Forelimb muscle (tissue), 1 donor: ENCODE measurements at regions not wholly inside any gene's neighbourhood (a gene's known extent, or its start where the extent isn't known, plus 50 kb on each side); places are given as distances from the start of the nearest gene placed in this dataset.
"Not testable (repeated sequence)": the region's sequence is repeated elsewhere in the genome, so short reads cannot be mapped to it uniquely, and the experiment has no call there.

Source experiments
- DNase-seq: peaks from one replicate; pipeline ENCODE4 v3.0.0-alpha.2; 2013; ENCODE audit warnings: low read depth

DNA sequence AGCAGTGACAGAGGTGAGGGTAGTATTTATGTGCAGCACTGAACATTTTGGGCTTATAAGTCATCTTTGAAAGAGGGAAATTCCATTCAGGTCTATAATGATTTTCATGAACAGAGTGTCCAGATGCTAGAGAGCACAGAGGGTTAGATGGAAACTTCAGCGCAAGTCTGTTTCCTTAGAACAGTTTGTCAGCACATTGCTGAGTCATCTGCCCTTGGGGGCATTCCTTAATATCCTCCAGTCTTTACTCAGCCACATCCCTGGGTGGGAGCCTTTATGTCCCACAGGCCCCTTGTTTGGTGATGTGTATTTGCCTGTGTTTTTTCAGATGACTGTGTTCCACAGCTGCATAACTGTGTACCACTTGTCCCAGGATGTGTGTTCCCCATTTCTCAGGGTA lies 138.5 kb upstream of the S1PR3 start:
- no peak for DNase-seq

DNA sequence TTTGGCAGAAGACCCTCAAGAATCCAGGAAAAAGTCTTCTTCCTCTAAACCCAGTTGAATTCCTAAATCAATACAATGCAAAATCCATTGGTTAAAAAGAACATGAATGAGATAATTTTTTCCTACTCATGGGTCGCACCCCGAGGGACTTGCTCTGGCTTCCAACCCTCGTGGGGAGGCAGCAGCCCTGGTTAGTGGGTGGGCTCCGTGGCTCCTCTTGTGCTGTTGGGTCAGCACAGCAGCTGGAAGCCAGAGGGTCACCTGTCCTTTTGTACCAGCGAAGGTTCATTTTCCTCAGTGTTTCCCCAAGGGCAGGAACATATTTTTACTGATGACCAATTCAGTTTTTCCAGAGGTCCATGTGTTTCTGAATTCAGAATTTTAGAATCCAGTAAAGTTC lies 120.6 kb upstream of the S1PR3 start:
- no peak for DNase-seq

DNA sequence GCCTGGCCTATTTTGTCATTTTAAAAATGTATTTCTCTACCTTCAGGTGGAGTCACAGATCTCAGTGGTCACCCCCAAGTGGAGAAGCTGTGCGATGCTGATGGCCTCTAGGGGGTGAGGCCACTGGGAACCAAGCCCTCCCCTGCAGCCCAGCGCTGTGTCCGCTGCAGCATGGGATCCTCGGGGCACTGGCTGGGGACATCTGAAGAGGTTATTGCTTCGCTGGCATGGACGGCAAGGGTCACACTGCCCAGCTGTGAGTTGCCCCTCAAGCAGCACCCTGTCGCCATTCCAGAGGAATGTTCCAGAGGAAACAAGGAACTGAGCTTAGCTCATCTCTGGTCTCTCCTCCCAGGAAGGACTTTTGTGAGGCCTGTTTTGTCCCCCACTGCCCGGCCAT lies 119.6 kb upstream of the S1PR3 start:
- no peak for DNase-seq

DNA sequence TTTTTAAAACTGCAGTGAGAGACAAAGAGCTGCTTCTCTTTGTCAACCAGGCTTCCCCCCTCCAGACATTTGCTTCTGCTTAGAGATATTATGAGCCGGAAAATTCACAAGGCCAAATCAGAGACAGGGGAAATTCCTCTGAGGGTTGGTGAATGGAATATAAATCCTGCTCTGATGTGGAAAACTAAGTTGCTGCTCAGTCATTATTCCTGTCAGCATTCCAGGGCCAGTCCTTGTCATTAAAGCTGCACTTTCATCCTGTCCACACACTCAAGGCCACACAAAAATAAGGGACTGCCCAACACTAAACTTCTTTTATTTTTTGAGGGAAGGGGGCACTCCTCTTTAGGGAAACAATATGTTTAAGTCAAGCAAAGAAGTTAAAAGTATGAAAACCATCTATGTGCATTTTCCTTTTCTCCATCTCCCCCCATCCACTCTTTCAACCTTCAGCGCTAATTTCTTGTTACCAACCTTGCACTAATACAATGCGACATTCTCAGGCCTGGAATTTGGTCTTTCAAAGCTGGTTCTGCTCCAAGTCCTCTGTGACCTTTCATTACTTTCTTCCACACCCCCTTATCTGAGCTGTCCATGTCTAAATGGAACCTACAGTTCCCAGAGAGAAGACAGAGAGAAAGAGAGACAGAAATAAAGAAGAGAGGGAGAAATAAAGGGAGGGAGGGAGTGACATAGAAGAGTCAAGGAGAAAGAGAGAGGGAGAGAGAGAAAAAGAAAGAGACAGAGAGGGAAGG lies 118.9 kb upstream of the S1PR3 start:
- peak; percentile 56 for DNase-seq

DNA sequence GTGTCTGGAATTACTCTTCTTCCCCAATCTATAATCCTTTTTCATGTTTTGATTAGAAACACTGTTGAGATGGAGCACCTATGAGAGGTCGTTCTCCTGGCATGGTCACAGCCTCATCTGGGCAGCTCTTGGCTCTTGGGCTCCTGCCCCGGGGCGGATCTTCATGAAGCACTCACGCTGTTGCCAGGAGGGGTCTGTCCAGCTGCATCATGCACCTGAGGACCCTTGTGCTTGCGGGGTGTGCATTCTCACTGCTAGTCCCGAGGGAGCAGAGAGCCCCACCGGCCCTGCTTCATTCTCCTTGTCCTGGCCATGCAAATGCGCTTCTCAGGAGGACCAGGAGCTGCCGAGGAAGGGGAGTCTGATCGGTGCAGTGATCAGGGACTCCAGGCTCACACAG lies 117.6 kb upstream of the S1PR3 start:
- no peak for DNase-seq

DNA sequence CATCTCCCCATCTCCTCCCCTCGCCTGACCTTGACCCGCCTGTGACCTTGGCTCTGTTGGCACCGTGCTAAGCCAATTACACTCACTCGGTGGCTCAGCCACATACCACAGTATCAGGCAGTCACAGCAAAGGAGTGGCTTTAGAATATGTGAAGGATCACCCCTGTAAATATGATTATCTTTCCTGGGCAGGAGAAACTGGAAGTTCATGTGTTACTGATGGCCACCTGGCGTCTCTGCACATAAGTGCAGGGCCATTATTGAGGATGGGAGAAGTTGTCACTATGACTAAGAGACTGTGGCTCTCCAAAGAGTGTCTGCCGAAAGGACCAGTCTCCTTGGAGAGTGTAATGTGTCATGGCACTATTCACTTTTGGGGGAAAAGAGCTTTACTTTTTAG lies 116.9 kb upstream of the S1PR3 start:
- DNase-seq, result no peak

DNA sequence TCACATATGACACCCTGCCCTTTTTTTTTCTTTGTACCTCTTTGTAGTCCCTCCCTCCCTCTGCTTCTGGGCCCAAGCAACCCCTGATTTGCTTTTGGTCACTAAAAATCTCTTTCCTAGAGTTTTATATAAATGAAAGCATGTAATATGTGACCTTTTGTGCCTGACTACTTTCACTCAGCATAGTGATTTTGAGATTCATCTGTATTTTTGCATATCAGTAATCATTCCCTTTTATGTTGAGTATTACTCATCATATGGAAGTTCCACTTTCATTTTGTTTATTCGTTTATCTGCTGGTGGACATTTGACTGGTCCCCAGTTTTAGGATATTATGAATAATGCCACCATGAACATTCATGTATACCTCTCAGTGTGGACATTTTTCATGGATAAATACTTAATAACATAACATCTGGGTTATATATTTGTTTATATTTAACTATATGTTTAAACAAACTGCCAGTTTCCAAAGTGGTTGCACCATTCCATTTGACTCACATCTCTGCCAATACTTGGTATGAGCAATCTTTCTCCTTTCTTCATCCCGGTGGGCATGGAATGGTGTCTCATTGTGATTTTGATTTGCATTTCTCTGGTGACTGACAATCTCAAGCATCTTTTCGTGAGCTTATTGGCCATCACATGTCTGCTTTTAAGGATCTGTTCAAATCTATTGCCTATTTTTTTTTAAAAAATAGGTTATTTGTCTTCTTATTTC lies 115.7 kb upstream of the S1PR3 start:
- no peak for DNase-seq

DNA sequence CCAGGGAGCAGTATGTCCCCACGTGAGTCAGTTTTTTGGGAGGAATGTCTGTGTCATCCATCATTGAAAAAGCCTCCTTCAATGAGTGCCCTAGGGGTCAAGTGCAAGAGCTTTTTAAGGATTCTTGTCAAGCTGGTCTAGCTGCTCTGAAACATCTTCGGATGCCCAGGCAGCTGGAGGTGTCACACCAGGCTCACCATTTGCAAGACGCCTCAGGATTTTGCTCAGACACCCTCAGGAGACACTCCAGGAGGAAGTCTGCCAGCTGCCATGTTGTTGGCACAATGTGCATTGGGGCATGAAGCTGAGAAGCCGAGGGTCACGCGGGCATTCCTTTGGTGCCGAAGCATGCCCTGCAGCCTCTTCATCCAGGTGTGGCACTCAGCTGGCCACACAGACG lies 111.1 kb upstream of the S1PR3 start:
- no peak for DNase-seq

DNA sequence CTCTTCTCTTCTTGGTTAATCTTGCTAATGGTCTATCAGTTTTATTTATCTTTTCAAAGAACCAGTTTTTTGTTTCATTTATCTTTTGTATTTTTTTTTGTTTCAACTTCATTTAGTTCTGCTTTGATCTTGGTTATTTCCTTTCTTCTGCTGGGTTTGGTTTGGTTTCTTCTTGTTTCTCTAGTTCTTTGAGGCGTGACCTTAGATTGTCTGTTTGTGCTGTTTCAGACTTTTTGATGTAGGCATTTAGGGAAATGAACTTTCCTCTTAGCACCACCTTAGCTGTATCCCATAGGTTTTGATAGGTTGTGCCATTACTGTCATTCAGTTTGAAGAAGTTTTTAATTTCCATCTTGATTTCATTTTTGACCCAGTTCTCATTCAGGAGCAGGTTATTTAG lies 107.0 kb upstream of the S1PR3 start:
- DNase-seq, result not testable (repeated sequence)

DNA sequence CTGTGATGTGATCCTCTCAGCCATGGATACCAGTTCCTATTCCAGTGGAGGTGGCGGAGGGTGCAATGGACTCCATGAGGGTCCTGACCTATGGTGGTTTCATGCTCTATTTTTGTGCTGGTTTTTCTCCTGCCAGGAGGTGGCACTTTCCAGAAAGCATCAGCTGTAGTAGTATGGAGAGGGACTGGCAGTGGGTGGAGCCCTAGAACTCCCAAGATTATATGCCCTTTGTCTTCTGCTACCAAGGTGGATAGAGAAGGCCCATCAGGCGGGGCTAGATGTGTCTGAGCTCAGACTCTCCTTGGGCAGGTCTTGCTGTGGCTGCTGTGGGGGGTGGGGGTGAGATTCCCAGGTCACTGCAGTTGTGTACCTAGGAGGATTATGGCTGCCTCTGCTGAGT lies 104.5 kb upstream of the S1PR3 start:
- DNase-seq, result not testable (repeated sequence)

DNA sequence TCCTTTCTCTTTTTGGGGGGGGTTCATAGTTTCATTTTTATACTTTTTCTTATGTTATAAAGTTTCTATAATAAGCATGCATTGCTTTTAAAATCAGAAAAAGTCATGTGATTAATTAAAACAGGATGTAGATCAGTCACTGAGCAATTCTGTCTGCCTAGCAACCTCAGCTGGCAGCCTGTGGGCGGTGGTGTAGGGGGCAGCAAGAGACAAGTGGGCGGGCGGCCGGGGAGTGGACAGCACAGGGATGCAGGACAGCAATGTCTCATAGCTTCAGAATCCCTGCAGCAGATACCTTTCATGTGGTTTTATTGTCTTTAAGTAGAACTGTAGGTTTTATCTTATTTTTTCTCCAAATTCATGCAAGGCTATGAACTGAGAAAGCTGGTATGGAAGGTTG lies 101.9 kb upstream of the S1PR3 start:
- DNase-seq, result no peak

DNA sequence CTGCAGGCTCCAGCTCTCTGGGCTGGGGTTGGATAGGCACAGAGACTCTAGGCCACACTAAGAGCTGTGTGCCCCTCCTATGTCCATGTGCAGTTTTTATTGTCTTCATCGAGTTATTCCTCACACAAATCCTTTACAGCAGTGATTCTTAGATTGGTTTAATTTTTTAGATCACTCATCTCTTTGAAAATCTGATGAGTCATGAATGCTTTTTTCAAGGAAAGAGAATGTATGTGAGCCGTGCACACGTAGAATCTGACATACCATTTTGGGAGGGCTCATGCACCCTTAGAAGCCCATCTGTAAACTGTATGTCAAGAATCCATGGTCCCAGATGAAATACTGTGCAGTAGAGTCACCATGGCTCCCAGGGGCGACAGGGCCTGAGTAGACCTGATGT lies 100.7 kb upstream of the S1PR3 start:
- no peak for DNase-seq

DNA sequence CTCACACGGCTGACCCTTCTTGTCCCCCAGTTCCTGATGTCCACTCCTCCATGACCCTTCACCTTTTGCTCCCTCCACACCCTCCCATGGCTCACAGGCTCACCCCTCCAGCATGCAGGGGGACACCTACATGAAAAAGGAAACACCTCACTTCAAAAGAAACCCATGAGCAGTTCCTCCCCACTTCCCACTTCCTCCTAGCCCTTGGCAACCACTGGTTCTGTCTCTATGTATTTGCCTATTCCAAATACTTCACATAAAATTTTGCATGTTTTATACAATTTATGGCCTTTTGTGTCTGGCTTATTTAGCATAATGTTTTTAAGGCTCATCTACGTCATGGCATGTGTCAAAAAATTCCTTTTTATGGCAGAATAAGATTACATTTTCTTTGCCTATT lies 100.2 kb upstream of the S1PR3 start:
- no peak for DNase-seq

DNA sequence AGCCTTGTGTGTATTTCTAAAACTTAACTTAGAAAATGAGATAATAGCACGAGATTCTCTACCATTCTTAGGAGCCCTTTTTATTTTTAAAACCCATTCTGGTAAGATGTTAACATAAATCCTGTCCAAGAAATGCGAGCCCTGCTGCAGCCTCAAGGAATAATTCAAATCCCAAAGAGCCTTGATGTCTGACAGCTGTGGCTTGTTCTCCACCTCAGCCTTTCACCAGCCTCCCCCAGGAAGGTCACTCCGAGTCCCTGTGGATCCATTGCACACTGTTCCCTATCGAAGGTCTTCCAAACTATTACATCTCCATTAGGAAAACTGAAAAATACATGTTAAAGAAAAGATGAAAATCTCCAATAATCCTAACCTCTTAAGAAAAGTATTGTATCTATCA lies 98.5 kb upstream of the S1PR3 start:
- DNase-seq, result no peak

DNA sequence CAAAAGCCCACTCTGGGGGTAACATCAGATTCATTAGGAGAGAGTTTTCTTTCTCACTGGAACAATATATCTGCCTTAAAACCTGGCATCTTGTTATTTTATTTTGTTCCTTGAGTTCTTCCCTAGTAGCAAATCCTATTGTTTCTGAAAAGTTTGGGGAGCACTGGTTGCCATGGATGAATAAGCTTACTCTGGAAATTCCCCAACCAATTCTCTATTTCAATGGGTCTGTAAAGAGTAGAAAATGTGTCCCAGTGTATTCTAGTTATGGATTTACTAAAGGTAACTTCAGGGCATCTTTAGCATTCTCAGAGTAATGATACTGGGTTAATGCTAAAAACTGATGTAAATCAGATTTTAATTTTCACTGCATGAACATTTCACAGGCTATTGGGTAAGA lies 94.2 kb upstream of the S1PR3 start:
- no peak for DNase-seq

DNA sequence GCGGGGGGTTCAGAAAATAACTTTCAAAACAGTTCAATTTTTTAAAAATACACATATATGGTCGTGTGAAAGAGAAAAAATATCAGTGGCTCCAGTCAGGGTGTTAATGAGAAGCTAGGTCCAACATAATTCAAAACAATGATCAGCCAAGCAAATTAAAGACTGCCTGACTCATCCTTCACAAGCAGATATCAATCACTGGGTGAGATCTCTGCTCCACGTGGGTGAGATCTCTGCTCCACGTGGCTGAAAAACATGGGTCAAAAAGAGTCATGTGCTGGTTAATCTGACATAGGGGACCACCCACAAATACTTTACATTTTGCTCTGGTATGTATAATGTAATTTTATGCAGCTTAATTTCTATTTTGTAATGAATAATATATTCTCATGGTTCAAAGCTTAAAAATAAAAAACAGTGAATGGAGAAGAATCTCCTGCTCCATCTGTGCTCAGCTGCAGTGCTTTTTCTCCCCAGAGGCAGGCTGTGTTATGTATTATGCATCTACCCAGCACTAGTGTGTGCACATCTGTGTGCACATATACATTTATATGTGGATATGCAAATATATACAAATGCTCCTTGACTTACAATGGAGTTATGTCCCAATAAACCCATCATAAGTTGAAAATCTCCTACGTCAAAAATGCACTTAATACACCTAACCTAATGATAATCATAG lies 93.1 kb upstream of the S1PR3 start:
- DNase-seq, result no peak

DNA sequence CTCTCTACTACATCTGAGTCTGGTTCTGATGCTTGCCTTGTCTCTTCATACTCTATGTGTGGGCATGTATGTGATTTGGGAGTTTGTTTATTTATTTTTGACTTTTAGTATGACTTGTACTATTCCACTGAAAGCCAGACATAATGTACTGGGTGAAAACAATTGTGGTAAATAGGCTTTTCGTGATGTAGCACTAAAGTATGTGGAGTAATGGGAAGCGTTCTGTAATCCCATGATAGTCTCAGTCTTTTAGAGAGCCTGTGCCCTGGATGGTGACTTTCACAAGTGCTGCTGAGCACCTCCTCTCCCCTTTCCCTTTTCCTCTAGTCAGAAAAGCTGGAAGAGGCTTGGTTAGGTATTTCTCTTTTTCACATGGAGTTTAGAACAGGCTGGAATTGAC lies 85.8 kb upstream of the S1PR3 start:
- no peak for DNase-seq

DNA sequence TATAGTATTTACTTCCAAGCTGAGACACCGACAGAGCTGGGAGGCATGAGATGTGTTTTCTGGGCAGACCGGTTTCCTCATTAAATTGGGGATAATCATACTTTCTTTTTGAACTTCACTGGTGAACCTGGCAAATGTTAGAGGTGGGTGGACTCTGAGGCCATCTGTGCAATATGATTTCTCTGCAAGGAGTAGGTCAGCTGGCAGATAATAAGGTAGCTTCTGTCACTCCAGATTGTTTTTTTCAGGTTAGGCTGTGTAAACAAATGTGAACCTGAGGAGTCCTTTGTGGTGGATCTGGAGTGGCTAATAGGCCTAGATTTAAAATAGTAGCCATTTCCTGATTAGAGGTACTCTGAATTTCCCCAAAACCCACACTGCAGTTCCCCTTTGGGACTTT lies 75.4 kb upstream of the S1PR3 start:
- no peak for DNase-seq

DNA sequence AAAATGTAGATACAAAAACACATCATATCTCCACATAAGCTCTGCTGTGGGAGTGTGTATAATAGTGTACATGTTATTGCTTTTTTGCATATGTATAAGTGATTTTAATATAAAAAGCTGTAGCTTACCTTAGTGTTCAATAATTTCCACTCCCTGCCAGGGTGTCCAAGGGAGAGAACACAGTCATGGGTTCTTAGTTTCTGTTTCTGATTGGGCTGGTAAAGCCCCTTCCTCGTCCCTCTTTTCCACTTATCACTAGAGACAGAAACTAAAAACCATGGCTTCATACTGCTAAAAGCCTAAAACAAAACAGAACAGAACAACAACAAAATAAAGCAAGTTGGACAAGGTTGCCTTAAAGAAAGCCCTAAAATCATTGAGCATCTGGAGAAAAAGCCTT lies 74.4 kb upstream of the S1PR3 start:
- DNase-seq, result no peak

DNA sequence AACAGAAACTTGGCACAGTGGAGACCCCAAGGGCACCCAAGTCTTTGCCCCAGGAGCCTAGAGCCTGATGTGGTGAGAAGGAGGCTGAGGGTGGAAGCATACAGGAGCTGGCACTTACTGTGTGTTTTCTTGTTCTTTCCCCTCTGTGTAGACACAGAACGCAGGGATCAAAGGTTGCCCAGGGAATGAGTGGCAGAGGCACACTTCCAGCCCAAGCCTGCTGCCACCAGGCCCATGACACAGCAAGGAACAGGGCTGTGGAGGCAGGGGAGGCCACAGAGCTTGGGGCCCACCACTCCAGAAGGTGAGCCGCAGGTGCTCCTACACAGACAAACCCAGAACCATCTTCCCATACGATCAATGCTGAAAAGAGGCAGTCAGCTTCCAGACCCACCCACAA lies 73.9 kb upstream of the S1PR3 start:
- no peak for DNase-seq

DNA sequence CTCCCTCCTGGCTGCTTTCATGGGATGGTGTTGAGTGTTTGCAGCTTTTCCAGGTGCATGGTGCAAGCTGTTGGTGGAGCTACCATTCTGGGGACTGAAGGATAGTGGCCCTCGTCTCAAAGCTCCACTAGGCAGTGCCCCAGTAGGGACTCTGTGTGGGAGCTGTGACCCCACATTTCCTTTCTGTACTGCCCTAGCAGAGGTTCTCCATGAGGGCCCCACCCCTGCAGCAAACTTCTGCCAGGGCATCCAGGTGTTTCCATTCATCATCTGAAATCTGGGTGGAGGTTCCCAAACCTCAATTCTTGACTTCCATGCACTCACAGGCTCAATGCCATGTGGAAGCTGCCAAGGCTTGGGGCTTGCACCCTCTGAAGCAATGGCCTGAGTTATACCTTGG lies 72.7 kb upstream of the S1PR3 start:
- DNase-seq, result not testable (repeated sequence)

DNA sequence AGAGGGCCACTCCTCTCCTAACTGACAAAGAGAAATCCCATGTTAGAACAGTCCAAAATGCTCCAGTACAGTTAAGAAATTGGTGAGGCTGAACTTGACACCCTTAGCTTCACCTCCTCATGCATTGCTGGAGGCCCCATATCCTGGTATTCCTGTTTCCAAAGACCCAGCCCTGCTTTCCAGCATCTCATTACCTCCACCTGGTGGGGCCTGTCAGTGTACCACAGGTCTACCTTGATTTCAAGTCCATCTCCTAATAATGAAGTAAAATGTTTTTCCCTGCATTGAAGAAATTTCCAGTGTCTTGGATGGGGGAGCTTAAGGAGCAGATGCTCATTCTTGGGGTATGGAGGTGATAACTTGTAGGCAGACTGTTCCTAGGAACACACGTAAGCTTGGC lies 70.6 kb upstream of the S1PR3 start:
- no peak for DNase-seq

DNA sequence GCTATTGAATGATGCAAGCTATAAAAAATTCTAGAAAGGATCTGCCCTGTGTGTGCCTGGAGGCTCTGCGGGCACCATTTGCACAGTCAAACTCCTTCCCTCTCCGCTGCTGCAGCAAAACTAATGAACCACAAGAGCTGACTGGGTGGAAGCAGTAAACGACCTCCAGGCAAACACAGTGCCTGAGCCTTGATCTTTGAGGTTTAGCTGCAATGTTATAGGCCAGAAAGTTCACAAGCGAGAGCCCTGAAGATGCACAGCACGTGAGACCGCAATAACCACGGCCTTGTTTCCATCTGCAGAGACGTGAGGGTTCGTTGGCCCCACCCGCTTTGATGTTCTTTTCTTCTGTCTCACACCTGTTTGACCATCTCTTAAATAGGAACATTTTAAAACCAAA lies 69.2 kb upstream of the S1PR3 start:
- DNase-seq, result no peak
